Hepatocyte (in vitro differentiated cells): ENCODE measurements at regions not wholly inside any gene's neighbourhood (a gene's known extent, or its start where the extent isn't known, plus 50 kb on each side); places are given as distances from the start of the nearest gene placed in this dataset.

Source experiments
- CTCF ChIP-seq: fragments of 200-600 bp; sonication (generic); IDR thresholded peaks from 2 replicates; pipeline ENCODE4 v1.5.1; 2016; ENCODE audit warnings: antibody characterized with exemption, mild to moderate bottlenecking; ENCODE audit not compliant: poor library complexity
- EZH2 ChIP-seq: fragments of 200-600 bp; sonication (generic); IDR thresholded peaks from 2 replicates; pipeline ENCODE4 v1.6.1; 2016; ENCODE audit warnings: antibody characterized with exemption, mild to moderate bottlenecking, borderline replicate concordance
- EZH2phosphoT487 ChIP-seq: fragments of 200-600 bp; sonication (generic); IDR thresholded peaks from one replicate; pipeline ENCODE4 v1.6.1; 2018; ENCODE audit warnings: antibody characterized with exemption, mild to moderate bottlenecking, low read depth, moderate library complexity; ENCODE audit not compliant: unreplicated experiment, severe bottlenecking

GRCh38 chr18:77911971-77912605 lies 662.4 kb downstream of the GALR1 start:
- no peak for TF ChIP-seq CTCF
- TF ChIP-seq EZH2, result no peak
- TF ChIP-seq EZH2phosphoT487, result no peak
